HFF-Myc (cell line): ENCODE measurements at regions not wholly inside any gene's neighbourhood (a gene's known extent, or its start where the extent isn't known, plus 50 kb on each side); places are given as distances from the start of the nearest gene placed in this dataset.
"Not testable (repeated sequence)": the region's sequence is repeated elsewhere in the genome, so short reads cannot be mapped to it uniquely, and the experiment has no call there.

ENCODE experiments used
- DNase-seq: peaks from one replicate; pipeline ENCODE4 v3.0.0-alpha.2; 2011; ENCODE audit warnings: low read depth; ENCODE audit errors: extremely low read depth
- H3K4me3 ChIP-seq: replicated peaks from 2 replicates; pipeline ENCODE4 v1.5.1; 2011; ENCODE audit warnings: low read depth, mild to moderate bottlenecking, control low read depth, low read length
- CTCF ChIP-seq: IDR thresholded peaks from 2 replicates; pipeline ENCODE4 v1.5.1; 2012; ENCODE audit warnings: mild to moderate bottlenecking, low read depth, low read length, control low read depth; ENCODE audit errors: missing control alignments

- TF ChIP-seq CTCF = no peak
Measured at GRCh38 chr2:122080871-122081270, 325.4 kb downstream of the TSN start.

DNA sequence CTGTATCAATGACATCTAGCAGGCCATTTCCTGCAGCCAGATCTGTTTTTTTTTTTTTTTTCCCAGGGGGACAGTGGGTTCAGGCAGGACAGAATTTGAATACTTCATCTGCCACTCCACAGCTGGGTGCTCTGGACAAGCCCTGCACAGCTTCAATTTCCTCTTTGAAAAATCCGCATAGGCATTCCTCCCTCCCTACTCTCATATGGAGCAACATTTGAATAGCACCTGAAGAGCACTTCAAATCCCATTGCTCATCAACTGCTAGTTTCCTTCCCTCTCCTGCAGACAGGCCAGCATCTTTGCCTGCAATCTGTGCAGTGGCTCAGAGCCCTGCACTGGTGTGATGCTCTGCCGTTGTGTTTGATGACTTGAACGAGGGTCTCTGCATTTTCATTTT, 326.3 kb downstream of the TSN start:
- no peak for DNase-seq
- no peak overlapping the region for H3K4me3 ChIP-seq
- TF ChIP-seq CTCF = no peak

More at GRCh38 chr2:122080871-122081270, 325.4 kb downstream of the TSN start:
- no peak for DNase-seq
- H3K4me3 ChIP-seq = no peak overlapping the region

DNA sequence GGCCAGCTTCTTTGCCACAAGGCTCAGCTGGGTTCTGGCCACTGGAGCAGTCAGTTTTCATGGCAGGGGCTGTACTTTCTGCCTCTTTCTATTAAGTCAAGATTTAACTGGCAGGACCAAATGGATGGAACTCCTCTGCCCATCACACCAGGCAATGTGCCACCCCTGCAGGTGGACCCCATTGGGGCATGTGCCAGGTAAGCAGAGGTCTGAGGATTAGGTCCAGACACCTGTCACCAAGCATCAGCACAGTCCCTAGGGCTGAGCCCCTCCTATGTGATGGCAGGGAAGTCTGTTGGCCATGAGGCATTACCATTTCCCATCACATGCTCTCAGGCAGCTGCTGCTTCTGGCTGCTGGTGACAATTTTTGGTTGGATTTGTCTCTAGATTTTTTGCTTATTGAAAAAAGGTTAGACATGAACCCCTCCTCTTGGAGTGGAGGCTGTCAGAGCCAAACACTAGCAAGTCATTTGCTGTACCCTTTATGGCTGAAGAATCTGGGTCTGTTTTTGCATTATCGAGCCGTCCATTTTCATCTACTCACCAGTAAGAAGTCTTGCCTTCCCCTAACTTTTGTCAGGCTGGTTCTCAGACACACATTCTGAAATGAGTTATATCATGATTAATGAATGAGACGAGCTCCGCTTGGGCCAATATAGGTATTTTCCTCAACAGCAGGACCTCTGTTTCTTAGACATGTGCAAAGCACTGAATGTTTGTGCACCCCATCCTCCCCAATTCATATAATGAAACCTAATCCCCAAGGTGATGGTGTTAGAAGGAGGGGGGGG, 328.0 kb downstream of the TSN start:
- TF ChIP-seq CTCF = no peak
- H3K4me3 ChIP-seq = no peak overlapping the region
- no peak for DNase-seq

DNA sequence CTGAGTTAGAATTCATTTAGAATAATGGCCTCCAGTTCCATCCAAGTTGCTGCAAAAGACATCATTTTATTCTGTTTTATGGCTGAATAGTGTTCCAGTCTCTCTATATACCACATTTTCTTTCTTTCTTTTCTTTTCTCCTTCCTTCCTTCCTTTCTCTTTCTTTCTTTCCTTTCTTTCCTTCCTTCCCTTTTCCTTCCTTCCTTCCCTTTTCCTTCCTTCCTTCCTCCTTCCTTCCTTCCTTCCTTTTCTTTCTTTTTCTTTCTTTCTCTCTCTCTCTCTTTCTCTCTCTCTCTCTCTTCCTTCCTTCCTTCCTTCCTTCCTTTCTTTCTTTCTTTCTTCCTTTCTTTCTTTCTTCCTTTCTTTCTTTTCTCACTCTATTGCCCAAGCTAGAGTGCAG, 330.2 kb downstream of the TSN start:
- not testable (repeated sequence) for DNase-seq, H3K4me3 ChIP-seq

DNA sequence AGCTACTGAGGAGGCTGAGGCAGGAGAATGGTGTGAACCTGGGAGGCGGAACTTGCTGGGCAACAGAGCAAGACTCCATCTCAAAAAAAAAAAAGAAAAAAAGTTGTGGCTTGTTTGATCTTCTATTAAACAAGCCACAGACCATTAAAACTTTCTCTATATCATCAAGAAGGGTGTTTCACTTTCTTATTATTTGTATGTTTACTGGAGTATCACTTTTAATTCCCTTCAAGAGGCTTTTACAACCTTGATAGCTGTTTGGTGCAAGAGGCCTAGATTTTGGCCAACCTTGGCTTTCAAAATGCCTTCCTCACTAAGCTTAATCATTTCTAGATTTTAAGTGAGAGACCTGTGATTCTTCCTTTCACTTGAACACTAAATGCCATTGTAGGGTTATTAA, 339.1 kb downstream of the TSN start:
- no peak overlapping the region for H3K4me3 ChIP-seq

DNA sequence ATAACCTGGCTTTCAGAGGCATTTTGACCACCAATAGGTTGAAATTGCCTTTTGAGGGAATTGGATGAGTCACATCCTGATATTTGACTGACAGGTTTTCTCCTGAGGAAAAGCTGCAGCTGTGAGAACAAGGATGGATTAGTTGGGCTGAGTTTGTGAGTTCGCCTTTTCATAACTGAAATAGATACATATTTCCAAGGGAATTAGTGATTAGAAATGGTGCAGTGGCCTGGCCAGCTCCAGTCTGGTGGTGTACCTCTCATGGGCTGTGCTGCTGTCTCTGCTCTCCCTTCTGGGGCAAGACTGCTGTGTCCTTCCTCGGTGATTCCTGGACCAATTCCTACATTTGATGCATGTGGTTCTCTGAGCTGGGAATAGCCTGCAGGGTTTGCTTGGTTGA, 341.3 kb downstream of the TSN start:
- DNase-seq = no peak
- TF ChIP-seq CTCF = no peak
- H3K4me3 ChIP-seq = no peak overlapping the region

More for the DNA sequence above, 339.1 kb downstream of the TSN start:
- DNase-seq = no peak
- TF ChIP-seq CTCF = no peak

DNA sequence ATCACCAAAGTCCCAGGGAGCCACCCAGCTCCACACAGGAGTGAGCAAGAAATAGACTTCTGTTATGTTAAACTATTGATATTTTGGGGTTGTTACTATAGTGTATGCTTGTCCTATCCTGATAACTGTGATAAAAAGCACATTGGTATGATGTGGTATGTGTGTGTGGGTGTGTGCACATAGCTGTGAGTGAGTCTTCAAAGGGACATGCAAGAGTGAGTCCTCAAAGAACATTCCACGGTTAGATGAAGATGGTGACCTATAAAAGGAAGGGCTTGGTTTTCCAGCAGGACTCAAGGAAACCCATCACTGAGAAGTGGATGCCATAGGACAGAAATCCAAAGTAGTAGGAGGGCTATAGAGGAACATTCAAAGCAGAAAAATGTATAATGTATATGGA, 342.9 kb downstream of the TSN start:
- TF ChIP-seq CTCF = no peak
- no peak for DNase-seq
- no peak overlapping the region for H3K4me3 ChIP-seq
